ENCODE measurements at regions not wholly inside any gene's neighbourhood (a gene's known extent, or its start where the extent isn't known, plus 50 kb on each side); places are given as distances from the start of the nearest gene placed in this dataset.

GRCh38 chr1:60823151-60823550 is 259.2 kb upstream of the NFIA start:
- Histone ChIP-seq H3K4me1 (ENCODE audit: insufficient read depth, low read length, poor library complexity, severe bottlenecking) (no peaks in the 10 kb centered on the region), H3K27me3 (replicated peaks; ENCODE audit: insufficient read depth, low read depth, low read length, poor library complexity) (peaks cover 16% of the 10 kb centered on the region), H3K27ac (ENCODE audit: low read depth, low read length, poor library complexity, severe bottlenecking) (no peak overlapping the region), H3K36me3 (ENCODE audit: insufficient read depth, low read length, poor library complexity, severe bottlenecking) (no peaks in the 10 kb centered on the region), H3K4me3 (ENCODE audit: low read depth, low read length, poor library complexity, severe bottlenecking) (no peak overlapping the region), H3K9me3 (ENCODE audit: low read depth, low read length, poor library complexity, severe bottlenecking) (no peaks in the 10 kb centered on the region)
- POLR2A ChIA-PET (ENCODE audit: low non-redundant PET), result no interaction called here
- CTCF ChIA-PET, result no interaction called here
- intact Hi-C loops (cut with micrococcal nuclease; ENCODE audit: unreplicated experiment), result no loop called here
- DNase-seq (ENCODE audit: low spot score), result no peak
- BruUV-seq (replicated peaks), result no TSS peak
- TF ChIP-seq CTCF (conservative IDR thresholded peaks at IDR 0.05; ENCODE audit: low read depth, low read length) (no peak), EZH2 (IDR thresholded peaks at IDR 0.05; ENCODE audit: borderline replicate concordance, low read depth, low read length, poor library complexity, severe bottlenecking) (no peak)

GRCh38 chr1:60822252-60822651 is 260.1 kb upstream of the NFIA start:
- Histone ChIP-seq H3K4me3 (ENCODE audit: low read depth, low read length, poor library complexity, severe bottlenecking) (no peak overlapping the region), H3K4me1 (ENCODE audit: insufficient read depth, low read length, poor library complexity, severe bottlenecking) (no peaks in the 10 kb centered on the region), H3K27ac (ENCODE audit: low read depth, low read length, poor library complexity, severe bottlenecking) (no peak overlapping the region), H3K9me3 (ENCODE audit: low read depth, low read length, poor library complexity, severe bottlenecking) (no peaks in the 10 kb centered on the region), H3K36me3 (ENCODE audit: insufficient read depth, low read length, poor library complexity, severe bottlenecking) (no peaks in the 10 kb centered on the region), H3K27me3 (replicated peaks; ENCODE audit: insufficient read depth, low read depth, low read length, poor library complexity) (peaks cover 16% of the 10 kb centered on the region)
- DNase-seq (ENCODE audit: low spot score), result no peak
- TF ChIP-seq CTCF (conservative IDR thresholded peaks at IDR 0.05; ENCODE audit: low read depth, low read length) (no peak), EZH2 (IDR thresholded peaks at IDR 0.05; ENCODE audit: borderline replicate concordance, low read depth, low read length, poor library complexity, severe bottlenecking) (no peak)
- no TSS peak for BruUV-seq (replicated peaks)
- ChIA-PET POLR2A (ENCODE audit: low non-redundant PET) (no interaction called here), CTCF (no interaction called here)
- intact Hi-C loops (cut with micrococcal nuclease; ENCODE audit: unreplicated experiment), result no loop called here

- H3K36me3 ChIP-seq (ENCODE audit: insufficient read depth, low read length, poor library complexity, severe bottlenecking), result no peaks in the 10 kb centered on the region
- no peak for DNase-seq (ENCODE audit: low spot score)
- CTCF ChIA-PET, result no interaction called here
- no peak overlapping the region for H3K27ac ChIP-seq (ENCODE audit: low read depth, low read length, poor library complexity, severe bottlenecking)
- H3K27me3 ChIP-seq (replicated peaks; ENCODE audit: insufficient read depth, low read depth, low read length, poor library complexity), result peaks cover 16% of the 10 kb centered on the region
- no peaks in the 10 kb centered on the region for H3K4me1 ChIP-seq (ENCODE audit: insufficient read depth, low read length, poor library complexity, severe bottlenecking)
- no TSS peak for BruUV-seq (replicated peaks)
- POLR2A ChIA-PET (ENCODE audit: low non-redundant PET), result no interaction called here
- H3K9me3 ChIP-seq (ENCODE audit: low read depth, low read length, poor library complexity, severe bottlenecking), result no peaks in the 10 kb centered on the region
- H3K4me3 ChIP-seq (ENCODE audit: low read depth, low read length, poor library complexity, severe bottlenecking), result no peak overlapping the region
- TF ChIP-seq CTCF (conservative IDR thresholded peaks at IDR 0.05; ENCODE audit: low read depth, low read length), result no peak
- intact Hi-C loops (cut with micrococcal nuclease; ENCODE audit: unreplicated experiment), result no loop called here
These were observed 261.2 kb upstream of the NFIA start for GRCh38 chr1:60821156-60821555.

Measured in A673 (cell line).